K562 (cell line): ENCODE measurements at regions not wholly inside any gene's neighbourhood (a gene's known extent, or its start where the extent isn't known, plus 50 kb on each side); places are given as distances from the start of the nearest gene placed in this dataset.

ENCODE experiments used
- ATAC-seq: fragments of 200-7000 bp; cut with Tn5 transposase; 3 replicates; pipeline ENCODE4 v1.9.1; 2020; ENCODE audit warnings: moderate library complexity
- BruUV-seq: library from RNA; stranded (reverse); fragments of 400-500 nt; replicated peaks from 2 replicates; lab custom pipeline; 2021; lab: Mats Ljungman, UMichigan
- CTCF ChIA-PET: fragments of 300-600 bp; formaldehyde crosslinking; extraction: SDS; loops from one replicate; lab custom pipeline; 2021; ENCODE audit warnings: low intra/inter-chr PET ratio; lab: Yijun Ruan, JAX
- POLR2A ChIA-PET: fragments of 300-600, 350-650 bp; sonication (Branson Sonifier 250); formaldehyde crosslinking; extraction: SDS; loops from one replicate; lab custom pipeline; 2021; ENCODE audit warnings: antibody characterized with exemption, inconsistent platforms; lab: Yijun Ruan, JAX
- DNase-seq, 4 experiments: peaks; one replicate each; pipeline versions ENCODE4 v3.0.0 to v3.0.0-alpha.2; 2011 to 2018; ENCODE audit warnings: low spot score in 3 of 4, mixed read lengths in 3 of 4; ENCODE audit errors: extremely low read depth in 1 of 4
- FAIRE-seq: peaks from 2 replicates; lab custom pipeline; 2011; peaks lifted over from hg19 to GRCh38; lab: Jason Lieb, UNC
- H2AFZ ChIP-seq: 2 replicates; pipeline ENCODE4 v1.6.0; 2011; ENCODE audit warnings: low read depth, low read length, control low read depth, inconsistent platforms
- H3K27ac ChIP-seq: fragments of 200-600 bp; 3 replicates; pipeline ENCODE4 v1.8.0; 2011; ENCODE audit warnings: low read depth, mild to moderate bottlenecking, control low read depth, inconsistent platforms, low read length, moderate library complexity, mixed read lengths; ENCODE audit errors: extremely low read depth
- H3K27me3 ChIP-seq, 2 experiments: fragments of 300-600 bp in 1 of 2; 2 replicates in 1 of 2; 3 replicates in 1 of 2; pipeline versions ENCODE4 v1.6.0 to v1.8.0; 2011; ENCODE audit warnings: inconsistent platforms in 2 of 2, low read length in 2 of 2, mild to moderate bottlenecking in 1 of 2, mixed read lengths in 1 of 2, moderate library complexity in 1 of 2; ENCODE audit not compliant: control insufficient read depth in 2 of 2, insufficient read depth in 2 of 2
- H3K36me3 ChIP-seq: fragments of 300-600 bp; 3 replicates; pipeline ENCODE4 v1.8.0; 2011; ENCODE audit warnings: mild to moderate bottlenecking, low read length, inconsistent platforms; ENCODE audit not compliant: control insufficient read depth, insufficient read depth
- H3K4me1 ChIP-seq, 2 experiments: fragments of 200-600 bp in 1 of 2; replicated peaks in 1 of 2; 2 replicates in 1 of 2; 3 replicates in 1 of 2; pipeline versions ENCODE4 v1.5.1 to v1.8.0; 2011; ENCODE audit warnings: inconsistent platforms in 2 of 2, low read length in 2 of 2, mild to moderate bottlenecking in 1 of 2, mixed read lengths in 1 of 2, moderate library complexity in 1 of 2; ENCODE audit not compliant: control insufficient read depth in 2 of 2, insufficient read depth in 2 of 2
- H3K4me2 ChIP-seq: 2 replicates; pipeline ENCODE4 v1.6.1; 2011; ENCODE audit warnings: low read length, control low read depth, inconsistent platforms, mixed read lengths; ENCODE audit not compliant: insufficient read depth
- H3K4me3 ChIP-seq: fragments of 200-600 bp; sonication (generic), shearing (Covaris generic); 2 replicates; pipeline ENCODE4 v1.5.1; 2016; ENCODE audit warnings: control low read depth, inconsistent platforms
- H3K79me2 ChIP-seq: fragments of 200-600 bp; 3 replicates; pipeline ENCODE4 v1.8.0; 2011; ENCODE audit warnings: low read length, inconsistent platforms; ENCODE audit not compliant: control insufficient read depth, insufficient read depth
- H3K9ac ChIP-seq, 2 experiments: 2 replicates each; pipeline versions ENCODE4 v1.6.0 to v1.6.1; 2011; ENCODE audit warnings: low read depth in 2 of 2, low read length in 2 of 2, control low read depth in 1 of 2, inconsistent platforms in 1 of 2, mild to moderate bottlenecking in 1 of 2, mixed read lengths in 1 of 2; ENCODE audit not compliant: insufficient read depth in 1 of 2
- H3K9me1 ChIP-seq: one replicate; pipeline ENCODE4 v1.6.0; 2011; ENCODE audit warnings: inconsistent platforms, mild to moderate bottlenecking, low read length, moderate library complexity; ENCODE audit not compliant: control insufficient read depth, insufficient read depth
- H3K9me3 ChIP-seq: replicated peaks from 2 replicates; pipeline ENCODE4 v1.5.1; 2011; ENCODE audit warnings: low read depth, low read length, inconsistent platforms; ENCODE audit not compliant: control insufficient read depth, insufficient read depth
- H4K20me1 ChIP-seq: replicated peaks from 2 replicates; pipeline ENCODE4 v1.6.1; 2011; ENCODE audit warnings: low read length, inconsistent platforms, mixed read lengths; ENCODE audit not compliant: control insufficient read depth, insufficient read depth
- IRF1 ChIP-seq: sonication (generic); formaldehyde crosslinking; IDR thresholded peaks from 2 replicates; pipeline ENCODE4 v1.8.0; 2022; ENCODE audit warnings: missing genetic modification reagents, mild to moderate bottlenecking, borderline replicate concordance
- NCOA6 ChIP-seq: fragments of 450-650 bp; IDR thresholded peaks from 2 replicates; pipeline ENCODE4 v1.6.1; 2017; ENCODE audit warnings: mild to moderate bottlenecking
- PHF20 ChIP-seq: fragments of 450-650 bp; IDR thresholded peaks from 2 replicates; pipeline ENCODE4 v1.6.1; 2018; ENCODE audit not compliant: partially characterized antibody
- ZNF146 ChIP-seq: IDR thresholded peaks from one replicate; pipeline ENCODE4 v1.6.1; 2018; ENCODE audit warnings: missing compliant biosample characterization; ENCODE audit not compliant: unreplicated experiment
- WGBS: fragments of 100-300 bp; shearing (Covaris generic); methylation state at CpG from one replicate; pipeline ENCODE4 v1.1.6; 2016; ENCODE audit warnings: low coverage, mixed read lengths; ENCODE audit not compliant: insufficient coverage; ENCODE audit errors: missing lambda C conversion rate; 5-methylcytosine and 5-hydroxymethylcytosine counted together
- in situ Hi-C: fragments of 300-500 bp; cut with MboI; formaldehyde crosslinking; loops from 4 replicates; pipeline ENCODE4 v1.15.0; 2018; ENCODE audit warnings: inconsistent platforms, mixed read lengths
- intact Hi-C: fragments of 100-400 bp; cut with micrococcal nuclease; formaldehyde crosslinking; loops from 2 replicates; pipeline ENCODE4 v1.14.2; 2022
- TF ChIP-seq, protein P1 (sequence below): fragments of 250-450 bp; sonication (Bioruptor Pico); IDR thresholded peaks from 2 replicates; pipeline ENCODE4 v1.5.0; 2021

GRCh38 chr4:189126040-189126439 lies 814.6 kb upstream of the FRG1 start:
- in situ Hi-C loops, result no loop called here
- ATAC-seq (no peak), FAIRE-seq (no peak)

More at GRCh38 chr4:189126040-189126439, 814.6 kb upstream of the FRG1 start:
- Histone ChIP-seq H3K9me3 (no peaks in the 10 kb centered on the region), H2AFZ (no peak overlapping the region), H3K4me1 (no peaks in the 10 kb centered on the region), H3K4me2 (no peak overlapping the region), H3K27me3 (no peaks in the 10 kb centered on the region), H3K4me3 (no peak overlapping the region), H3K9ac (no peak overlapping the region), H3K27ac (no peak overlapping the region), H4K20me1 (no peaks in the 10 kb centered on the region), H3K9me1 (no peaks in the 10 kb centered on the region), H3K36me3 (no peaks in the 10 kb centered on the region), H3K79me2 (no peaks in the 10 kb centered on the region)
- intact Hi-C loops, result no loop called here
- DNase-seq, result no peak
- ChIA-PET CTCF (no interaction called here), POLR2A (no interaction called here)
- no TSS peak for BruUV-seq
- TF ChIP-seq, protein P1, sequence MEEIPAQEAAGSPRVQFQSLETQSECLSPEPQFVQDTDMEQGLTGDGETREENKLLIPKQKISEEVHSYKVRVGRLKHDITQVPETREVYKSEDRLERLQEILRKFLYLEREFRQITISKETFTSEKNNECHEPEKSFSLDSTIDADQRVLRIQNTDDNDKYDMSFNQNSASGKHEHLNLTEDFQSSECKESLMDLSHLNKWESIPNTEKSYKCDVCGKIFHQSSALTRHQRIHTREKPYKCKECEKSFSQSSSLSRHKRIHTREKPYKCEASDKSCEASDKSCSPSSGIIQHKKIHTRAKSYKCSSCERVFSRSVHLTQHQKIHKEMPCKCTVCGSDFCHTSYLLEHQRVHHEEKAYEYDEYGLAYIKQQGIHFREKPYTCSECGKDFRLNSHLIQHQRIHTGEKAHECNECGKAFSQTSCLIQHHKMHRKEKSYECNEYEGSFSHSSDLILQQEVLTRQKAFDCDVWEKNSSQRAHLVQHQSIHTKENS (CRISPR knock-in tag), result no peak
- TF ChIP-seq IRF1 (CRISPR knock-in tag) (no peak), NCOA6 (no peak), ZNF146 (CRISPR knock-in tag) (peak; percentile 46), PHF20 (no peak)
- 0% methylated on average over 2 of the region's 2 CpGs for WGBS
